ENCODE measurements at regions not wholly inside any gene's neighbourhood (a gene's known extent, or its start where the extent isn't known, plus 50 kb on each side); places are given as distances from the start of the nearest gene placed in this dataset.
"Not testable (repeated sequence)": the region's sequence is repeated elsewhere in the genome, so short reads cannot be mapped to it uniquely, and the experiment has no call there.

DNA sequence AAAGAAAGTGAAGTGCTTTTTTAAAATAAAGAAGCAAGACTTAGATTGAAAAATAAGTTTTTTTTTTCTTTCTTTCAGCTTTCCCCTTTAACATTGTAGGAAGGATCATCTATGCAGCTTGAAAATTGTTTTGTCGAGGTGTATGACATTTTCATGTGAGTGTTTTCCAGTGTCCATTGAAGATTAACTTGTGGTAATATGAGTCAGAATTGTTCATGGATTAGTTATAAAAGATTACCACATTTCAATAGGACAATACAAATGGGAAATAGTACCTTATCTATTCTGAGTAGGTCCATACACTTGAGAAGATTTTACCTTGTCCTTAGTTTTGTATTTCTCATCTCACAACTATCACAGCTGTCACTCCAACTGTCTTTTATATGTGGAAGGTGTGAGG is 1234.7 kb downstream of the NSUN3 start:
- DNase-seq = no peak

DNA sequence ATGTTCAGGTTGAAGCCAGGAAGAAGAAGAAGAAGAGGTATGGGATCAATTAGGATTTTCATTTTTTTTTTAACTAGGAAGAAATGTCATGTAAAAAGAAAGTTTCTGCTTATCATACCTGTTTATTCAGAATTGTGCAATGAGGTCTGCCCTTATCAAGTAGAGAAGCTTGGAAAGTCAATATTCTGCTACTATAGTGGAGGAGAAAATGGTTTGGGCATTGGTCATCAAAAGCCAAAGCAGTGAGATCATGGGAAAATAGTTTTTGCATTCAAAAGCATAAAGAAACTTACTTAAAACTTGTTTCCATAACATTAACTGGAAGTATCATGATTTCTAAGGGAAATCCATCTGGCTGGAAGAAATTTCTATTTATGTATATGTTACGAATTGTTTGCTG is 1239.2 kb downstream of the NSUN3 start:
- DNase-seq = no peak

DNA sequence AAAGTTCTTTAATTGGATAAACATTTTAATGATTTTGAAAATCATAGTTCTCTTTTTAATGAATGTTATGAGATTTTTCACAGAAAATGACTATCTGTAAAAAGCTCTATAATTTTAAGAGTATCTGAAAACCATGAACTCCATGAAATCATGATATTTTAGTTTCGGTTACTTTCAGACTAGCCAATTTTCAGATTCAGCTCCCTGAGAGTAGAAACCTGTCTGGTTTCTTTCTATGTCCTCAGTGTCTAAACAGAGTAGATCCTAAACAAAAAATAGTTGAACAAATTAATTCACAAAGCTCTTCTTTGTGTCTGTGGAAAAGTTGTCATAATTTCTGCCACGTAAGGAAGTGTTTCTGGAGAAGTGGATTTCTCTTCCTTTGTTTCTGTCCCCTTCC is 1247.7 kb downstream of the NSUN3 start:
- DNase-seq = no peak

DNA sequence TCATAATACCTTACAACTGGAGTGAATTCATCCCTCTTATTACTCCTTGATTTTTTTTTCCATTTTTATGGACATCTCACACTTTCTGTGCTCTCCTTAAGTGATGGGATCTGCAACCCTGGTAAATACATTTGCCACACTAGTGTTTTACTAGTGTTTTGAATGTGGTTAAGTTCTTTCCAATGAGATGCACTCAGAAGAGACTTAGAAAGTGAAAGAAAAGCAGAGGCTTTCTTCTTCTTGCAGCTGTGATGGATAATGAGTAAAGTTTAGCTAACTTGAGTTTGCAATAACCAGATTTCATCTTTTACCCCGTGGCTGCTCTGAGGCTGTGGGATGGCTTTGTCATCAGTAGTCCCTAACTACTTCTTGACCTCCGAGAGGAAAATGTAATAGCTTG is 1248.4 kb downstream of the NSUN3 start:
- no peak for DNase-seq

DNA sequence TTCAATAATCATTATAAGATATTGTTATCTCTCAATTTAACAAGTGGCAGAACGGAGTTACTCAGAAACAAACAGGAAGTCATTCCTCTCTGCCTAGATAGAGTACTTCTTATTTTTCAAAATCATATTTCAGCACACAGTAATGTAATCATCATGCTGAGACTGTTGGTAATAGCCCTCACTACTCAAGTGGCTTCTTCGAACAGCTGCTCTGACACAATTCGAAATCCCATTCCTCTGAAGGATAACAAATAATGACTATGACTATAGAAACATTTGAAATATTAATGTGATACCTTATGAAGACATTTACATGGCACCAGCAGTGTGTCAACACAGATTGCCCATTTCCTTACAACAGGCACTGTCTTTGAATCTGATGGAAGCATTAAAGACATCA is 1249.8 kb downstream of the NSUN3 start:
- DNase-seq = no peak

DNA sequence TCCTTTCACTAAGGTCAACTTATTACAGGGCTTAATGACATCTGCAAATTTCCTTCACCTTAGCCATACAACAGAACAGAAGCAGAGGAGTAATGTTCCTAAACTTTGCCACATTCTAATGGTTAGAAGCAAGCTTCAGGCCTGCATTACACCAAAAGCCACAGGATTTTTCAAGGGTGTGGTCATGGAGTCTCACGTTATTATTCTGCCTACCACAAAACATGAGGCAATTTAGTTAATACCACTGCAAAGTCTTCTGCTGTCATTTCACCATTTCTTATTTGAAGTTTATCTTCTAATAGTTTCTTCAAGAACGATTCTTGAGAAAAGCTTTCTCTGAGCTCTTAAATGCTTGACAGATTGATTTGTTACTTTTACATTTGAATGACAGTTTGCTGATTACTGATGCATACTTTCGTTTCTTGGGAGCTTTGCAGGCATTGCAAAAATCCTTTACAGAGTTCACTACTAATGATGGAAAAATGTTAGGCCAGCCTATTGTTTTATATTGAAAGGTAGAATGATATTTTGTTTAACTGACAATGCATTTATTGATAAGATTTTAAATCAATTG is 1257.1 kb downstream of the NSUN3 start:
- no peak for DNase-seq

DNA sequence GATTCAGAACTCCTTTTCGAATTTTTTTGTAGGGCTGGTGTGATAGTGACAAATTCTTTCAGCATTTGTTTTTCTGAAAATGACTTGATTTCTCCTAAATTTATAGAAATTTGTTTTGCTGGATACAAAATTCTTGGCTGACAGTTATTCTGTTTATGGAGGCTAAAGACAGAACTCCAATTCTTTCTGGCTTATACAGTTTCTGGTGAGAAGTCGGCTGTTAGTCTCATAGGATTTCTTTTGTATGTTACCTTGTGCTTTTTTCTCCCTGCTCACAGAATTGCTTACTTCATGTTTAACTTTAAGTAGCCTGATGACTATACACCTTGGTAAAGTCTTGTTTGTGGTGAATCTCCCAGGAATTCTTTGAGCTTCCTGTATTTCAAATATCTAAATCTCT is 1264.6 kb downstream of the NSUN3 start:
- DNase-seq = no peak

DNA sequence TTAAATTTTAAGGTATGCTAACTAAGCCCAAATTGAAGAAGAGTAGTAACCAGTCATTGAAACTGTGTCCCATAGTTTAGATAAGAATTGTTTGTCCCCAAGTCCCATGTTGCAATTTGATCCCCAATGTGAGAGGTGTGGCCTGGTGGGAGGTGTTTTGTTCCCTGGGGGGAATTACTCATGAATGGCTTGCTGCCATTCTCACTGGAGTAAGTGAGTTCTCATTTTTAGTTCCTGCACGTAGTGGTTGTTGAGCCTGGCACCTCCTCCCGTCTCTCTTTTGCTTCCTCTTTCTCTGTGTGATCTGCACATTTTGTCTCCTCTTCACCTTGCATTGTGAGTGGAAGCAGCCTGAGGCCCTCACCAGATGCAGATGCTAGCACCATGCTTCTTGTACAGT is 1271.0 kb downstream of the NSUN3 start:
- no peak for DNase-seq

DNA sequence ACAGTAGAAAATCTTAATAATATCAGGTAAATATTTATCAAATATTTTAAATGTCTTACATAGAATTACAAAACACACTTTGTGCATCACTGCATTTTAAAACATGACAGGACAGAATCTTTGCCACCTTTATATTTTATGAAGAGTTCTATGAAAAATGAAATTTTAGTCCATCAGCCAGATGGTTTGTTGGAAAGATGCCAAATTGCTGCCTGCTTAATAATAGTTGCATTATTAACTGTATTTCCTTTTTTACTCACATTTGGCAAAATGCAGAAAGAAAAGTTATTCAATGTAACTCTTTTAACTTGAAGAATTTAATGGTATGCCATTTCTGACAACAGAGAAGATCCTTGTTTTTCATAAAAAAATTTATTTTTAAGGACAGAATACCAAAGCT is 1271.6 kb downstream of the NSUN3 start:
- DNase-seq = peak in 1 of 2 experiments; percentile 4

DNA sequence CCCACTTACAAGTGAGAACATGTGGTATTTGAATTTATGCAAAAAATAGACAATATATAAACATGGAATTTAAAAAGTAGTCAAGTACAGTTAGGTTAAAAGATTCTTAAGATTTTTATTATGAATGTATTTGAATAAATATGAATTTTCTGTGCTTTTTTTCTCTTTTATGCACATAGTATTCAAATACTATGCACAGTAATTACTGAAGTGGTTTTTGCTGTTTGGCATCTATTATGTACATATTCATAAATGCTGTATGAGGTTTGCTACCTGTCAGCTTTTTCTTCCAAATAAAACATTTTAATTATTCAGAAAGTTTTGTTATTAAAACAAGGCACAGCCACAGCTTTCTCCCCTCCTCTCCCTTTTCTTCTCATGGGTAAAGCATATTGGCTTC is 1272.7 kb downstream of the NSUN3 start:
- no peak for DNase-seq

DNA sequence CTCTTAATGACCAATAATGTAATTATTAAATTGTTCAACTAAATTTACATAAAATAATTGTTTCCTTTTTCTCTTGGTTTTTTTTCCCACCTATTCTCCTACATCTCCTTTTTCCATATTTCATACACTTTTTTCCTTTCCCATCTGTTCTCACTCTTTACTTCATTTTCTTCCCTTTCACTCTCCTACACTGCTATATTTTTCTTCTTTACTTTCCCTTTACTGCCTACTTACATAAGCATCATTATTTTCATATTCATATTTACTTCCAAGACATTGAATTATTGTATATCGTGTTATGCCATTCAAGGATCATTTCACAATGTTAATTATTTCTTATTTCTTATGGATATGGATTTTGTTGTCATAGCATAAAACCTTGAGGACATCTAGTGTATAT is 1275.6 kb downstream of the NSUN3 start:
- DNase-seq = no peak

DNA sequence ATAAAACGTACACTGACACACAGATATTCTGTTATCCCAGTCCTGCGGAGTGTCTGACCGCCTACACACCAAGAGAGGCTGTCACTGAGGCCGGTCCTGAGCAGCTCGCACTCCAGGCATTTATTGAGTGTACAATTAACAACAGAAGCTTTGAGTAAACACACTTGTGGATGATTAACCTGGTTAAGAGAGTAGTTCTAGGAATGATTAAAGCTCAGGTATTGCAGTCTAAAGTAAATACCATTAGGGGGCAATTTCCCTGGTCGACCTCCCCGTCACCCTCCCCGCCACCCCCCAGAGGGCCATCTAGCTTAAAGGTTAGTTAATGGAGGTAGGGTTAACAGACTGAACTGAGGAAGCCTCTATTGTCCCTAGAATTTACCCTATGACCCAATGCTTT is 1278.5 kb downstream of the NSUN3 start:
- DNase-seq = no peak

DNA sequence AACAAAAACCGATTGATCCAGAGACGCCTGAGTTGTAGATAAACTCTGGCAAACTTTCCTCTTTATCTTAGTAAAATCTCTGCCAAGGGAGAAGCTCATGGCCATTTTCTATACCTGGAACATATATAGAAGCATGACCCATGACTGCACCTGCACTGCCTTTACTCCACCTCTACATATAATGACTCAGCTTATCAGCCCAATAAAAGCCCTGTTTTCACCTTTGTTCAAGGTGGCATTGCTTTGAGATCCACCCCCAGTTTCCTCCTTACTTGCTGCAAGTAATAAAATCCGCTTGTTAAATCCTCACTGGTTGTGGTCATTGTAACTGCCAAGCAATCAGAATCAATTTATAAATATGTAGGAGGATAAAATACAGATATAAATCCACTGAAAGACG is 1280.4 kb downstream of the NSUN3 start:
- no peak for DNase-seq

DNA sequence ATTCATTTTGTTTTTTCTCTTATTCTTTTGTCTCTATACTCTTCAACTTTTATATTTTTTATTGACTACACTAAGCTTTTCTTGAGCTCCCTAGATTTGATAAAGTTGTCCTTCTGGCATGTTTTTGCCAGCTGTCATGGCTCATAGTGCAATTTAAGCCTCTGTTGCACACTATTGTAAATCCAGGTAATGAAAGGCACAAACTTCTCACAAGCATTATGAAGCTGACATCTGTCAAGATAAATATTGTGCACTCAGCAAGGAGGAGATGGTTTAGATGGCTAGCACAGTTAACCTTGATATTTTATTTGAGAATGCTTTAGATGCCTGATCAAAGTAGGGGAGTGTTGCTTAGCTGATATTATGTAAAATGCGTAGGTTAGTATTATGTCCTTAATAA is 1280.9 kb downstream of the NSUN3 start:
- no peak for DNase-seq

DNA sequence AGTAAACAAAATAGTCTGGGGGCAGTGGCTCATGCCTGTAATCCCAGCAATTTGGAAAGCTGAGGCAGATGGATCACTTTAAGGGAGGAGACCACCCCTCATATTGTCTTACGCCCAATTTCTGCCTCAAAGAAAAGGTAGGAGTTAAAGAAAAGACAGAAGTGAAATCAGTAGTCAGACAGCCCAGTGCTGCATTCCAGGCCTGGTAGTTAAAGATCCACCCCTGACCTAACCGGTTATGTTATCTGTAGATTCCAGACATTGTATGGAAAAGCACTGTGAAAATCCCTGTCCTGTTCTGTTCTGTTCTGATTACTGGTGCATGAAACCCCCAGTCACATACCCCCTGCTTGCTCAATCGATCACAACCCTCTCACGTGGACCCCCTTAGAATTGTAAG is 1285.1 kb downstream of the NSUN3 start:
- DNase-seq = not testable (repeated sequence)

DNA sequence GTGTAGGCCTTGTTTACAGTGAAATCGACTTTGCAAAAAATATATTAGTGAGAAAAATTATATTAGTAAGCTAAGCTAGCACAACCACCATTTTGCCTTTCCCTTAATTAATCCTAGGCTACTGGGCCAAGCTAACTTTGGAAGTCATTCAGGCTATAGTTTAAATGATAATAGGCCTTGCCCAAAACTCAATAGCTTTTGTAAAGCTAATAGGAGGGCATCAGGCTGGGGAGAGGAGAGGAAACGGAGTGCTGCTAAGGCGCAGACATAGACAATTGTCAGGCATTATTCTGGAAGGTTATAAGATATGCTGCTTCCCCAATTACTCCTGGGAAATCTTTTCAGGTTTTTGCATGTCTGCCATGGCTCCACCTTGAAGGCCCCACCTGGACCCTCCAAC is 1286.0 kb downstream of the NSUN3 start:
- no peak for DNase-seq

DNA sequence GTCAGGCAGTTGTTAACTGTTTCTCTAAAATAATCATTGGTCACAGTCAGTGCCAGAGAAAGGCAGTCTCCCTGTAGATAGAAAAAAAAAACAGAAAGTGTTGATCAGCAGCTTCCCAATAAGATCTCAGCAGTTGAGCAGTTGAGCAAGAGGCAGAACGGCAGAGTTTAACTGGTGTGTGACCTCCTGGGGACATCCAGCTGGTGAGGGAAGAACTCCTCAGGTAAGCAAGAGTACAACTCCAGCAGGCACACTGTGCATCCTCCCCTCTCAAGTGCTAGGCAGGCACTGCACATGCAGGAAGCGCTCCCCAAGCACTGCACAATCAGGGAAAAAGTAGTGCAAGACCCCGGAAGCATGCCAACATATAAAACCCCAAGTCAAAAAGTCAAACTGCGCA is 1287.2 kb downstream of the NSUN3 start:
- no peak for DNase-seq

DNA sequence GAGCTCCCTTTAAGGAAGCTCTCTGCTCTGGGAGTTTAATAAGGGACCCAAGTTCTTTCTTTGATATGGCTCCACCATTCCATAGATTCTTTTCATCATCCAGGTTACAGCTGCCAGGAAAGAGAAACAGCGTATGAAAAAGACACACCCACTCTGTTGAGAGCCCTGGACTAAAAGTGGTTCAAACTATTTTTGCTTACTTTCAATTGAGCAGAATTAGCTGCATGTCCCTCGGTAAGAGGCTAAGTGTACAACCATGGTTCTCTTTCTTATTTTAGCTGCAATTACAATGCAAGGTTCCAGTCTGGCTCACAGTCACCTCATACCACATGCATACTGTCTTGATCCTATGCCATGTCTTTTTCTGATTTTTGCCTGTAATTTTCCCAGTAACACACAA is 1288.3 kb downstream of the NSUN3 start:
- DNase-seq = no peak

DNA sequence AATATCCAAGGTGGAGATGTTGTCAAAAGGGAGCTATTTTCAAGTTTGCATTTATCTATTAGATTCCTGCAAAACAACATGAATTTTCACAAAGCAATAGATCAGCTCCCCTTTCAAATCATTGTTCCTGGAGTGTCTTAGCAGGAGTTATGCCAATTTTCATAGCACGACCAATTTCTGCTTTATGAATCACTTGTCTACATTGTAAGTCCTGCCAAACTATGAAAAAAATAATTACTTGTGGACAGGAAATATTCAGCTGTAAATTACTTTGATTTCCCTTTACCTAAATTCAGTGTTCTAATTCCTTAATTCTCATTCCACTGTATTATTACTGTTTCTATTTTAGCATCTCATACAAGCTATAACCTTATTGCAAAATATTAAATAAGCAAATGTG is 1289.6 kb downstream of the NSUN3 start:
- no peak for DNase-seq

DNA sequence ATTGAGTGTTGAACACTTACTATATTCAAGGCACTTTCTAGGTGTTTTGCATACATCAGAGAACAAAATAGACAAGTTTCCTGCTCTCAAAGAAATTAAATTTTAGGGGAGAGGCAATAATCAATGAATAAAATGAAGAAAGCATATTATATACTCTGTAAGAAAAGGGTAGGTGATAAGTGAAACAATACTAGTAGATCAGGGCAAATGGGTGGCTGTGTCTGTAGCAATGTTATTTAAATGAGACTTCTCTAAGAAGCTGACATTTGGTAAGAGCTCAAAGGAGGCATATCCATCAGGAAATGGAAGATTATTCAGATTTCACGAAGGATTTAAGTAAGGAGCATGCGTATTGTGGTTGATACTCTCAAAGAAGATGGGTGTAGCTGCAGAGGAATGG is 1291.6 kb downstream of the NSUN3 start:
- no peak for DNase-seq

DNA sequence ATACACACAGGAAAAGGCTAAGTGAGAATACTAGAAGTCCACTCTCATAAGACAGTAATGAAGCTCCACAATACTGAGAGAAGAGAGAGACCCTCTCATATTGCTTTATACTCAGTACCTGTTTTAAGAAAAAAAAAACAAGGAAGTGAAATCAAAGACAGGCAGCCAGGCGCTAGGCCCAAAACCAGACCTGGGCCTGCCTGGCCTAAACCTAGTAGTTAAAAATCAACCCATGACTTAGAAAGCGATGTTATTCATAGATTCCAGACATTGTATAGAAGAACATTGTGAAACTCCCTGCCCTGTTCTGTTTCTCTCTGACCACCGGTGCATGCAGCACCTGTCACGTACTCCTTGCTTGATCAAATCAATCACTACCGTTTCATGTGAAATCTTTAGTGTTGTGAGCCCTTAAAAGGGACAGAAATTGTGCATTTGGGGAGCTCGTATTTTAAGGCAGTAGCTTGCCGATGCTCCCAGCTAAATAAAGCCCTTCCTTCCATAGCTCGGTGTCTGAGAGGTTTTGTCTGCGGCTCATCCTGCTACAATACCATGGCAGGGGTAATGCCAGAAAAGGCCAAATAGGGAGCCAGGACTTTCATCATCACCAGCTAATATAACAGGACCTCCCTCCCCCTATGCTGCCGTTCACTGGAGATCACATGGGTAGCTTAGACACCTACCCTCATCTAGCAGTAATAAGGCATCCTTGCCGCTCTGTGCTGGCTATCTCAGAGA is 1294.1 kb downstream of the NSUN3 start:
- DNase-seq = no peak

DNA sequence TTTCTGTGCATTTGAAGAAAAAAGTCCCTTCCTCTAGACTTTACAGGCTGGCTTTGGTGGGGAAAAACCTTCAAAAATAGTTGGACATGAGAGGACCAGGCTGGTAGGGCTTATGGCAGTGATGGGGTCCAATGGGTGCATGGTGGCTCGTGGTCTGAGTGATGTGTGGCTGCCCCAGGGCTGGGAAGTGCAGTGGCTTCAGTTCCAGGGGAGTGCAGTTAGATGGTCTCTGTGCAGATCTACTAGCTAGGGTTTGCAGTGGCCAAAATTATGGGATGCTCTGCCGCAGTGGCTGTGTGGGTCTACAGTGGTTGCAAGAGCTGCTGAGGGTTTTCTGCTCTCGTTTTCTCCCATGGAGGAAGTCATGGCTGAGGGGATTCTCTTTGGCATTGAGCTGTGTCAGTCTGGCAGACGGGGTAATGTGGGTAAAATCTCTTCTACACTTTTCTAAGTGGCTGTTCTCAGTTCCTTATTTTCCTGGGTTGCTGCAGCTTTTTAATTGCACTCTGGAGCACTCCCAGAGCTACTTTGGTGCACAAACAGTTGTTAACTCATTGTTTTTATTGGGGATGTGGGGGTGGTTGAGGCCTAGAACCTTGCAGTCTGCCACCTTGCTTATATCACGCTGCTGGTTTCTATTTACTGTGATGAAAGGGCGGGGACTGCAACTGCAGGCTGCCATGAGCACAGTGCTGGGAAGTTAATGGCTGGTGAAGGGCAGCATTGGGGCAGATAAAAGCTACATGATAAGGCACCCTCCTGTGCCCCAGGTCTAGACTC is 1324.6 kb downstream of the NSUN3 start:
- DNase-seq = no peak

DNA sequence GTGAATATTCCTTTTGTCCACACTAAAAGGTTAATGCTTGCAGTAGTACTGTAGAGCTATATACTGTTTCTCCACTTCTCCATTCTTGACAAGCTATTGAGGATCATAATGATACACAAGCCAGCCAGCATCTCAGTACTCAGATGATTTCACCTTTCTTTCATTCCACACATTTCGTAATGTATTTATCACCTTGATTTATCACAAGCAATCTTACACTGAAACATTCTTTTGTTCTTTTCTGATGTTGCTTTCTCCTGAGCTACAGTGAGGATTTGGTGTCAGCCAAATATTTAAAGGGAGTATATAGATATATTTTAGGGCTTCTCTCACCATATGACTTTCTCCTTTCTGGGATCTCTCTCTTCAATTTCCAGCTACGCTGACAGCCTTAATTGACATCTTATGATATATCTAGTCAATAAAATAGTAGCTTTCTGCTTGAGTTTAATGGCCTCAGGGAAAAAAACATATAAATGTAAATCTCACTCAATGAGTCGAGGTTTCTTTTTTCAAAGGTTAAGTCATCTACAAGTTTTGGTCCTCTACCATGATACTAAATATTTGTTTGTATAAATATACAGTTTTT is 1327.0 kb downstream of the NSUN3 start:
- DNase-seq = no peak

DNA sequence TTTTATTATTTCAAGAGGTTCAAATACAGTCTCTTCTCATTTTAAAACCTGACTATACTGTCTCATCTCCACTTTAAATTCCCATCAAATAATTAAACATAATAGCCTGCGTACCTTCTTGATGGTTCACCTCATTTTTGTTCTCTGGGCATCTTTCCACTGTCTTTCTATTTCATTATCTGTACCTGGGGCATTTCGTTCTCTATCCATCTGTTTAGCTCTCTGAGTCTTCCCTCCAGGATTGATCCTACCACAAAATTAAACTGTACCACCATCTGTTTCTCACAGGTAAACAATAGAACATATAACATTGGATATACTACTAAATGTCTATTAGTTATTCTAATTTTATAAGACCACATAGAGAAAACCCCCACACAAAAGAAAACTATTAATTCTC is 1331.4 kb downstream of the NSUN3 start:
- DNase-seq = peak; percentile 22 to 78
